HepG2 (cell line): ENCODE measurements at regions not wholly inside any gene's neighbourhood (a gene's known extent, or its start where the extent isn't known, plus 50 kb on each side); places are given as distances from the start of the nearest gene placed in this dataset.

ENCODE experiments used
- ATAC-seq: fragments of 200-7000 bp; cut with Tn5 transposase; 3 replicates; pipeline ENCODE4 v1.9.1; 2020; ENCODE audit warnings: mild to moderate bottlenecking, moderate library complexity
- BruUV-seq: library from RNA; stranded (reverse); fragments of 400-500 nt; replicated peaks from 2 replicates; lab custom pipeline; 2021; lab: Mats Ljungman, UMichigan
- CTCF ChIA-PET: fragments of 300-600 bp; formaldehyde crosslinking; extraction: SDS; loops from one replicate; lab custom pipeline; 2021; ENCODE audit warnings: low total read pairs, inconsistent platforms, low intra/inter-chr PET ratio; lab: Yijun Ruan, JAX
- POLR2A ChIA-PET: fragments of 350-600 bp; sonication (Branson Sonifier 250); formaldehyde crosslinking; loops from one replicate; lab custom pipeline; 2020; ENCODE audit warnings: antibody characterized with exemption, inconsistent platforms; lab: Yijun Ruan, JAX
- DNase-seq: peaks from one replicate; pipeline ENCODE4 v3.0.0-alpha.2; 2015; ENCODE audit warnings: low spot score
- FAIRE-seq: peaks from 3 replicates; lab custom pipeline; 2011; peaks lifted over from hg19 to GRCh38; lab: Jason Lieb, UNC
- H2AFZ ChIP-seq: one replicate; pipeline ENCODE4 v1.6.1; 2011; ENCODE audit warnings: low read length, inconsistent platforms
- H3K27ac ChIP-seq: fragments of 300-600 bp; 3 replicates; pipeline ENCODE4 v1.8.0; 2011; ENCODE audit warnings: mixed run types, mild to moderate bottlenecking, mixed read lengths, low read length, inconsistent platforms; ENCODE audit not compliant: insufficient read depth; ENCODE audit errors: extremely low read length
- H3K27me3 ChIP-seq, 2 experiments: fragments of 200-600 bp in 1 of 2; 2 replicates in 1 of 2; 3 replicates in 1 of 2; pipeline versions ENCODE4 v1.6.0 to v1.8.0; 2011; ENCODE audit warnings: low read length in 2 of 2, mild to moderate bottlenecking in 2 of 2, moderate library complexity in 2 of 2, inconsistent platforms in 1 of 2; ENCODE audit not compliant: insufficient read depth in 2 of 2, control insufficient read depth in 1 of 2
- H3K36me3 ChIP-seq, 2 experiments: fragments of 200-600 bp in 1 of 2; replicated peaks in 1 of 2; 2 replicates in 1 of 2; 3 replicates in 1 of 2; pipeline versions ENCODE4 v1.5.1 to v1.8.0; 2011; ENCODE audit warnings: low read length in 2 of 2, inconsistent platforms in 1 of 2; ENCODE audit not compliant: insufficient read depth in 2 of 2, control insufficient read depth in 1 of 2
- H3K4me1 ChIP-seq: 2 replicates; pipeline ENCODE4 v1.5.1; 2012; ENCODE audit warnings: low read length, inconsistent platforms; ENCODE audit not compliant: insufficient read depth
- H3K4me2 ChIP-seq: 2 replicates; pipeline ENCODE4 v1.6.0; 2011; ENCODE audit warnings: low read depth, low read length, inconsistent platforms
- H3K4me3 ChIP-seq, 3 experiments: fragments of 200-600 bp in 1 of 3; sonication (generic), shearing (Covaris generic) in 1 of 3; replicated peaks in 1 of 3; 2 replicates each; pipeline ENCODE4 v1.5.1; 2011 to 2016; ENCODE audit warnings: low read length in 3 of 3, inconsistent platforms in 2 of 3, low read depth in 2 of 3, mild to moderate bottlenecking in 2 of 3, control low read depth in 1 of 3, mixed read lengths in 1 of 3; ENCODE audit not compliant: insufficient read depth in 1 of 3
- H3K79me2 ChIP-seq: one replicate; pipeline ENCODE4 v1.6.1; 2011; ENCODE audit warnings: low read length, inconsistent platforms; ENCODE audit not compliant: insufficient read depth
- H3K9ac ChIP-seq: 2 replicates; pipeline ENCODE4 v1.6.0; 2011; ENCODE audit warnings: mild to moderate bottlenecking, low read depth, low read length, inconsistent platforms; ENCODE audit not compliant: insufficient read depth
- H3K9me3 ChIP-seq: 2 replicates; pipeline ENCODE4 v1.5.1; 2012; ENCODE audit warnings: mild to moderate bottlenecking, low read length
- H4K20me1 ChIP-seq: 2 replicates; pipeline ENCODE4 v1.6.0; 2011; ENCODE audit warnings: inconsistent platforms, mild to moderate bottlenecking, low read length, moderate library complexity; ENCODE audit not compliant: insufficient read depth
- ESRRA ChIP-seq: sonication (generic); formaldehyde crosslinking; IDR thresholded peaks from 2 replicates; pipeline ENCODE4 v1.5.1; 2020; ENCODE audit warnings: mild to moderate bottlenecking, low read depth, missing genetic modification reagents
- IRF1 ChIP-seq: sonication (generic); formaldehyde crosslinking; IDR thresholded peaks from 2 replicates; pipeline ENCODE4 v1.4.0; 2020; ENCODE audit warnings: low read depth, mild to moderate bottlenecking, missing genetic modification reagents
- PBX2 ChIP-seq: IDR thresholded peaks from 2 replicates; pipeline ENCODE4 v1.6.1; 2016; ENCODE audit warnings: control low read depth
- ZNF407 ChIP-seq: sonication (generic); formaldehyde crosslinking; IDR thresholded peaks from one replicate; pipeline ENCODE4 v1.5.1; 2020; ENCODE audit warnings: mild to moderate bottlenecking, missing genetic modification reagents; ENCODE audit errors: not compliant biosample characterization
- ZNF431 ChIP-seq: sonication (generic); formaldehyde crosslinking; IDR thresholded peaks from 2 replicates; pipeline ENCODE4 v1.9.0; 2022; ENCODE audit warnings: missing genetic modification reagents, low read depth, mild to moderate bottlenecking, borderline replicate concordance
- WGBS: methylation state at CpG from one replicate; pipeline ENCODE4 v1.1.6; 2017; ENCODE audit warnings: low lambda C conversion rate; 5-methylcytosine and 5-hydroxymethylcytosine counted together
- in situ Hi-C: cut with HindIII; loops from 2 replicates; pipeline ENCODE4 v1.10.0; 2017; ENCODE audit warnings: low pct_unique_long_range_greater_than_20kb; ENCODE audit not compliant: extremely low pct_ligation_motif_present
- intact Hi-C: fragments of 100-400 bp; cut with micrococcal nuclease; formaldehyde crosslinking; loops from one replicate; pipeline ENCODE4 v1.10.0; 2022; ENCODE audit not compliant: unreplicated experiment

DNA sequence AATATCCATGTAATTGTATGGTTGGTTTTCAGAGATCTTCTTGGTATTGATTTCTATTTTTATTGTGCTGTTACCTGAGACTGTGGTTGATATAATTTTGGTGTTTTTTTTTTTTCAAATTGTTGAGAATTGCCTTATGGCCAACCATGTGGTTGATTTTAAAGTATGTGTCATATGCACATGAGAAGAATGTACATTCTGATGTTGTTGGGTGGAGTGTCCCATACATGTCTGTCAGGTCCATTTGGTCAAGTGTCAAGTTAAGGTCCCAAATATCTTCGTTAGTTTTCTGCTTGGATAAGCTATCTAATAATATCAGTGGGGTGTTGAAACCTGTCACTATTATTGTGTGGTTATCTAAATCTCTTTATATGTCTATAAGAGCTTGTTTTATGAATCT lies 160.0 kb upstream of the ITGA1 start:
- BruUV-seq, result no TSS peak
- Histone ChIP-seq H3K36me3 (no peaks in the 10 kb centered on the region), H3K4me3 (no peak overlapping the region)
- POLR2A ChIA-PET, result no interaction called here
- in situ Hi-C loops, result no loop called here
- no peak for TF ChIP-seq ZNF407
- no peak for TF ChIP-seq ZNF431 (CRISPR knock-in tag)
- TF ChIP-seq ESRRA, result no peak
- TF ChIP-seq IRF1, result no peak
- TF ChIP-seq PBX2 (CRISPR knock-in tag), result no peak
- TF ChIP-seq, all 625 proteins: peak for 0
- Histone ChIP-seq H4K20me1 (no peaks in the 10 kb centered on the region), H3K4me2 (no peak overlapping the region), H3K27ac (no peak overlapping the region), H3K4me1 (no peaks in the 10 kb centered on the region), H3K27me3 (no peaks in the 10 kb centered on the region), H3K9me3 (no peaks in the 10 kb centered on the region), H2AFZ (no peak overlapping the region), H3K79me2 (no peaks in the 10 kb centered on the region), H3K9ac (no peak overlapping the region)
- FAIRE-seq (no peak), ATAC-seq (no peak), DNase-seq (no peak)
- WGBS, result 0% methylated on average over 1 of the region's 1 CpG
- CTCF ChIA-PET, result no interaction called here
- intact Hi-C loops, result no loop called here
